ENCODE measurements at regions not wholly inside any gene's neighbourhood (a gene's known extent, or its start where the extent isn't known, plus 50 kb on each side); places are given as distances from the start of the nearest gene placed in this dataset.

GRCh38 chr15:96268442-96269204, 61.9 kb upstream of the NR2F2 start:
- DNase-seq, result no peak

- DNase-seq, result no peak
These were observed 59.8 kb upstream of the NR2F2 start for GRCh38 chr15:96270581-96271172.

- no peak for DNase-seq
These were observed 58.1 kb upstream of the NR2F2 start for GRCh38 chr15:96272427-96272826.

GRCh38 chr15:96273317-96274086, 57.0 kb upstream of the NR2F2 start:
- no peak for DNase-seq

GRCh38 chr15:96274087-96274440, 56.4 kb upstream of the NR2F2 start:
- no peak for DNase-seq

GRCh38 chr15:96274698-96275097, 55.8 kb upstream of the NR2F2 start:
- no peak for DNase-seq

GRCh38 chr15:96276438-96277210, 53.9 kb upstream of the NR2F2 start:
- no peak for DNase-seq

Measured in SHP77 (cell line).